ENCODE measurements at regions not wholly inside any gene's neighbourhood (a gene's known extent, or its start where the extent isn't known, plus 50 kb on each side); places are given as distances from the start of the nearest gene placed in this dataset.

DNA sequence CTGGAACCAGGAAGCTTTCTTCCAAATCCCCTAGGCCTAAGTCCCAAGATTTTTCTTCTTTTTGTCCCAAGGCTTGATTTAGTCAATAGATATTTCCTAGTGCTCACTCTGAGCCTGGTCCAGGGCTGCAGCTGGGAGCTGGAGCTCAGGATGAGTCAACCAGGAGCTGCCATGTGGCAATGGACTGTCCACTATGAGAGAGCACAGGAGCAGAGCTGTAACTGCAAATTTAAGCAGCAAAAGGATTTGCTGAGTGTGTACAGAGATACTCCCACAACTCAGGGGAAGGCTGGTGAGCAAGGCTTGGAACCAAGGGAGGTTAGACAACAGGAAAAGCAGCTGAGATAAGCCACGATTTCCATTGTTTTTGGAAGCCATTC is 92.1 kb upstream of the CXCL12 start:
- DNase-seq = no peak

DNA sequence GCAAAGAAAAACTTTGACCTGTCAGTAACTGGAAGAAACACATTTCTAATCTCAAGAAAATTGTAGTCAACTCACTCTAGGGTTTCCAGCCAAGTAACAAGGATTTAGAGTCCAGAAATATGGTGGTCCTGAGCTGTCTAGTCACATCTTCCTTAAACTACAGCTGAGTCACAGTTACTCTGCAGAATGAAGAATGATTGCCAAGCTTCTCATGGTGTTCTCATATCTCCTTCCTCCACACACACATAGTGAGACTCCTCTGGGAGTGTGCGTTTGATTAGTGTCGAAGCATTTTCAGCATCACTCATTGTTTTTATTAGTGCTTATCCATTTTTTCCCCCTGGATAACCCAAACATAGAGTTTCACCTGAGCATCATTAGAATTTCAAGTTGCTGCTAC is 93.1 kb upstream of the CXCL12 start:
- DNase-seq = no peak

DNA sequence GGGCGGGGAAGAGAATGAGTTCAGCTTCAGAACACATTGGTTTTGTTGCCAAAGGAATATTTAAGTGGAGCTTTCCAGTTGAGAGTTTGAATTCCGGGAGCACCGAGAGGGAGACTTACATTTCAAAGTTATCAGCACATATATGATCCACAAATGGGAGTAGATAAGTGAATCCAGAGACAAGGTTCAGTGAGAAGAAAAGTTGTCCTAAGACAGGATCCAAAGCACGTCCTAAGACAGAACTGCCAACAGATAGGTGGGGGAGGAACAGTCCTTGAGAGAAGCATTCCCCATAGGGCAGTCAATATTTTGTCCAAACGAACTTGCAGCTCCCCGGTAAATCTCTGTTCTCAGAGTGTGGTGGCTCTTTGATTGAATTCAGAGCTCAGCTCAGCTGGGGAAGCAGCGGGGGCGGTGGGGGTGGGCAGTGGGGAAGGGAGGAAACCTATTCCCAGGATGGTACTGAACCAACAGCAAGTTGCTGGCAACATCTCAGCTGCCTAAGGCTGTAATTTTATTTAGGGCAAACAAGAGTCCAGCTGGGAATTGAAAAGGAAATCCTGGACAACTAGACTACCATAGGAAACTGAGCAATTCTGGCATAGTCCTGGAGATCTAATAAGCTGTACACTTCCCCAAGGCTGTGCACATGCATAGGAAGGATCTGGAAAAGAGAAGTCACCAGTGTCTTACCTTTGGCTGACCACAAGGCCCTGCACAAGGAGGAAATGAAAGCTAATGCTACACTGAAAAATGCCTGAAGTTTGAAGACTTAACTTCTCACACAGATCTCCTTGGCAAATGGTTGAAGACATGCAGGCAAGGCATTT is 94.2 kb upstream of the CXCL12 start:
- no peak for DNase-seq

DNA sequence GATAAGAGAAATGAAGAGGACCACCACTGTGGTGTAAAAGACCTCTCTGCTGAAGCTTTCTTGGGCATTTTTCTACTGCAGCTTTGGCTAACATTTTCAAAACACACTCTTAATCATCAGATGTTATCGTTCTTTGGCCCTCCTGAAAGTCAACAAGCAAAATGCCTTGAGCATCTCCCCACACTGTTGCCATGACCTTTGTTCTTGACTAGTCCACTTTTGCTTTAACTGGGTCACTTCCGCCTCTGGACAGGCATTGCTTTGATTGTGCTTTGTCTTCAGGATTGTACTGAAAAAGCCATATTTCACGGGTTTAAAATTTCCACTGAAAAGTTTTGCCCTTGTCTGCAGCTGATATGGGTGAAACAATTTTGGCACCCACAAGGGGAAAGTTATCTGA is 107.8 kb upstream of the CXCL12 start:
- DNase-seq = no peak

DNA sequence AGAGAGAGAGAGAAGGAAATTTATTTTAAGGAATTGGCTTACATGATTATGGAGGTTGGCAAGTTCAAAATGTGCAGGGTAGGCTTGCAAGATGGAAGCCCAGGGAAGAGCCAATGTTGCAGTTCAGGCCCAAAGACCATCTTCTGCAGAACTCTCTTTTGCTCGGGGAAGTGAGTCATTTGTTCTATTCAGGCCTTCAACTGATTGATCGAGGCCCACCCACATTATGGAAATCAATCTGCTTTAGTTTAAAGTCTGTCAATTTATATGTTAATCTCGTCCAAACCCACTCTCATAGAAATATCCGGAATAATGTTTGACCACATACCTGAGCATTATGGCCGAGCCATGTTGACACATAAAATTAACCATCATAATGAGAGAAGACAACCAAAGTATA is 113.3 kb upstream of the CXCL12 start:
- DNase-seq = no peak

DNA sequence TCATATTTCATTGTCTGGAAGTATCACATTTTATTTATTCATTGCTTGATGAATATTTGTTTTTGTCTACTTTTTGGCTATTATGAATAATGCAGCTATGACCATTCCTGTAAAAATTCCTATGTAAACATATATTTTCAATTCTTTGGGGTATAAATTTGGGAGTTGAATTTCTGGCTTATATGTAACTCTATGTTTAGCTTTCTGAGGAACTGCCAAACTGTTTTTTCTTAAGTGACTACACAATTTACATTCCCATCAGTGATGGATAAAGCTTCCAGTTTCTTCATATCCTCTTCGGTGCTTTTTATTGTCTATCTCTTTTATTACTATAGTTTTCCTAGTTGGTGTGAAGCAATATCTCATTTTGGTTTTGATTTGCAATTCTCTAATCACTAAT is 115.6 kb upstream of the CXCL12 start:
- DNase-seq = no peak

DNA sequence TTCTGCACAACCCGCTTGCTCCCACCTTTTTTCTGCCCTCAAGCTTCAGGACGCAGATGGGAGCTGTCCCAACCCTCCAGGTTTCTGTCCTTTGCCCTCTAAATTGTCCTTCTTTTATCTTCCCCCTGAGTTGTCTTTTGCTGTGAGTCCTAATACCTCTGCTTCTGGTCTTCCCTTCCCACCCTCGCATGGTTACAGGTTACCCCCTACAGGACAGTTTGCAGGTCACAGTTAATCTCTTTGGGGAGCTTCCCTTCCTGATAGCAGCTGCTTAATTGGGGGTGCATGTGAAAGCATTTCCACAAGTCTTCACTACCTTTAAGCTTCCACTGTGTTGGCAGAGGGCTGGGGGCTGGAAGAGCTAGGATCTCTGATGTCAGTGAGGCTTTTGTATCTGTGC is 121.5 kb upstream of the CXCL12 start:
- DNase-seq = no peak

DNA sequence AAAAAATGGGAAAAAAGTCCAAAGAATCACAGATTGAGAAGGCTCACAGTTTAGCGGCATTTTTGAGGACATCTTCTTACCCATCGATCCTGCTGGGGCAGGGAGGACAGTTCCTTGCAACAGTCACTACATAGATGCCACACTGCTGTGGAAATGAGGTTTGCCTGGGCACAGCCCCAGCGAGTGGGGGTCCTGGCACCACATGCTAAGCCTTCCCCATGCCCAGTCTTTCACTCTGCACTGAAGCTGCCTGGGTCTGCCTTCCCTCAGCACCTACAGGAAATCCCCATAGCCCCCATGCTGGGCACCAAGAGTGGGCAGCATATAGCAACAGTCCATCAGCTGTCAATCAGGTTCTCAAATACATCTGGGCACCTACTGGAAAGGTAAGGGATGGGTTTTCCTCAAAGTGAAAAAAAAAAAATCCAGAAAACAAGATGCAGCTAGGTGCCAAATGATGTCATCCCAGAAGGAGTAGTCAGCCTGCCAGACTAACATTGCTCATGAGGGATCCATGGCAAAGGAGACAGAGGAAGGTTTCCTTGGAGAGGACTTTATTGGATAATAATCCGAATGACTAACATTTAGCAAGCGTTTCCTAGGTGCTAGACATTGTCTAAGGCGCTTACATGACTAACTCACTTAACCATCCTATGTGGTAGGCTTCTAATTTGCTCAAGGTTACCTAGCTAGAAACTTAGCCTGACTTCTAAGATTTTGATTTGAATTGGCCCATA is 125.7 kb upstream of the CXCL12 start:
- no peak for DNase-seq

DNA sequence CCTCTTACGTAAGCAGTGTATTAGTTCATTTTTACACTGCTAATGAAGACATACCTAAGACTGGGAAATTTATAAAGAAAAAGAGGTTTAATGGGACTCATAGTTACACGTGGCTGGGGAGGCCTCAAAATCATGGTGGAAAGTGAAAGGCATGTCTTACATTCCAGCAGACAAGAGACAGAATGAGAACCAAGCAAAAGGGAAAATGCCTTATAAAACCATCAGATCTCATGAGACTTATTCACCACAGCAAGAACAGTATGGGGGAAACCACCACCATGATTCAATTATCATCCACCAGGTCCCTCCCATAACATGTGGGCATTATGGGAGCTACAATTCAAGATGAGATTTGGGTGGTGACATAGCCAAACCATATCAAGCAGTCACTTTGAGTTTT is 126.3 kb upstream of the CXCL12 start:
- no peak for DNase-seq

DNA sequence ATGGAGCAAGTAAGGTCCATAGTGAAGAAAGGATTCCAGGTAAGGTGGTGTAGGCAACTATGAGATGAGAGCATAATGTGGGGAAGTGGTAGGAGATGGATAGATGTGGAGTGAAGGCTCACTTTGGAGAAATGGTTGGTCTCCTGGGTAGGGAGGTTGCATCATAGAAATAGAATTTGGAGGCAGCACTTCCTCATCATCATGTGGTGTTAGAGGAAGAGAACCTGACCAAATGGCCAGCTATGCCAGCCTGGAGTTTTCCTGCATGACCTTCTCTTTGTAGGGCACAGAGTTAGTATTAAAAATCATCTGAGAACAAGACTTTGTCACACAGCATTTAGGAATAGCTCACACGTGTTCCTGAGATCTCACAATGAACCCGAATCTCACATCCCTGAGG is 126.7 kb upstream of the CXCL12 start:
- no peak for DNase-seq

DNA sequence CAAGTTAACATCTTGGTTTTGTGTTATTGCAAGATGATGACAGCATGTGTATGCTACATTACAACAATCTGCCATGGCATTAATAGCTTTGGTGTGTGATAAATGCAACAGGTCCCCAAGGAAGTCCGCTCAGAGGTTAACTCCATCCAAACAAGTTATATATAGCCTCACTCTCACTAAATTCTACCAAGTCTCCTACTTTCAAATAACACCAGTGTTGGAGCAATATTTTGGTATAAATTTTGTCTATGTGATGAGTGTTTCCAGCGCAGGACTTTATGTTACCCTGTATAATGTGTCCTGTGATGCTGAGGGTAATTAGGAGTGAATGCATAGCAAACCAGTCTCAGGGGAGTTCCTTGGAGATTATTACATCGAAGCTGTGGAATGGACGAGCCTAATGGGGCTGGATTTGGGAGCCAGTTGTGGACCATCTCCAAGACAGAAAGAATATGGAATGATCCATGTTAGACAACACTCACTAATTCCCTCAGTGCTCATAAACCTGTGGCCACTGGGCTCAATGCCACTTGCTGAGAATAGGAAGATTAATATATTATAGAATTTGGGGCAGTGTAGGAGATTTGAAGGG is 127.6 kb upstream of the CXCL12 start:
- no peak for DNase-seq

DNA sequence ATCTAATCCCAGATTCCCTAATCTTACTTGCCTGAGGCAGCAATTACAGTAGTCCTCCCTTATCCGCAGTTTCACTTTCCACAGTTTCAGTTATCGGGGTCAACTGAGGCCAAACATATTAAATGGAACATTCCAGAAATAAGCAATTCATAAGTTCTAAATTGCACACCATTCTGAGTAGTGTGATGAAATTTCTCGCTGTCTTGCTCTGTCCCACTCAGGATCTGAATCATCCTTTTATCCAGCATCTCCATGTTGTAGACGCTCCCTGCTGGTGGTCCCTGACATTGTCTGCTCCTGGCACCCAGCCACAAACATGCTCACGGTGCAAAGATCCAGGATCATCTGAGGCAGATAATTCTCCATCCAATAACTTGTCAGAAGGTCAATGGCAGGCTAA is 128.7 kb upstream of the CXCL12 start:
- DNase-seq = no peak

DNA sequence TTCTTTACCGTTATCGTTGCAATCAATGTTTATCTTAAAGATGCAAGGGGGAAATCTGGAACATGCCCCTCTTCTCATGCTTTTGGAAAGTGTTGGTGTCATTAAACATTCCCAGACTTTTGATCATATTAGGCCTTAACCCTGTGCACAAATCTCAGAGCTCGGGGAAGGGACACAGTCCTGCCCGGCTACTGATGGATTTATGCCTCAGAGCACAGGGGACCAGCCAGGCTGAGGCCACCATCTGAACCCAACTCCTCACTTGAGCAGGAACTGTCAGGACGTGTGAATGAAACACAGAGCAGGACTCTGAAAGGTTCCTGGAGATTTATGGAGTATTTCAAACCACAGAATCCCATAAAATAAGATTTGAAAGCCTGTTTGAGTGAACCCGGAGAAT is 132.0 kb upstream of the CXCL12 start:
- DNase-seq = no peak

DNA sequence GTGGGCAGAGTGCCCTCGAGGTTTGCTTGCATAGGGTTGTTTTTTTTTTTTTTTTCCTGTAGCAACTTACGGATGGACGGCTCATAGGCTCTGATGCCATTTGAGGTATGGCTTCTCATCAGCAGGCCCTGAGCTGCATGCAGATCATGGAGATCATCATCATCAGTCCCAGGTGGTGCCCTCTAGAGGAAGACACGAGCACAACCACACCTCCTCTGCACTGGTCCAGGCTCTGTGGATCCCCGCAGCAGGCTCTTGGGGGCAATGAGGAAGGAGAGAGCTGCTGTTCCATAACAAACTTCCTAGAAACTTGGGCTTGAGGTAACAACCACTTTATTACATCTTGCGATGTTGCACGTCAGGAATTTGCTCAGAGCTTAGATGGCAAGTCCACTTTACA is 132.7 kb upstream of the CXCL12 start:
- no peak for DNase-seq

DNA sequence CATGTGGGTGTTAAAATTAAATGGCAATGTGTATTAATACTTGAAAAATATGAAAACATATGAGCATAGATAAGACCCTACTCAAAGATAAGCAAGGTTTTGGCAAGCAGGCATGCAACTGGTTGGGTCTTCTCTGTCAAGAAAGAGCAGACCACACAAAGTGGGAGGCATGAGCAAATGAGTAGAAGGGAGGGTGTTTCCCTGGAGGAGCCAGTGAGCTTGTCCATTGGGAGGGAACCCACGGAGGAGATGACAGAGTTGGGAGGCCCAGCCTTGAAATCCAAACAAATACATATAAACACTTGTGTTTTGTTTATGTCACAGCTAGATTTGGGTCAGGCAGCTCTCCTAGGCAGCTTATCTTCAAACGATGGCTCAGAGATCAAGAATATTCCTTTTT is 134.5 kb upstream of the CXCL12 start:
- no peak for DNase-seq

DNA sequence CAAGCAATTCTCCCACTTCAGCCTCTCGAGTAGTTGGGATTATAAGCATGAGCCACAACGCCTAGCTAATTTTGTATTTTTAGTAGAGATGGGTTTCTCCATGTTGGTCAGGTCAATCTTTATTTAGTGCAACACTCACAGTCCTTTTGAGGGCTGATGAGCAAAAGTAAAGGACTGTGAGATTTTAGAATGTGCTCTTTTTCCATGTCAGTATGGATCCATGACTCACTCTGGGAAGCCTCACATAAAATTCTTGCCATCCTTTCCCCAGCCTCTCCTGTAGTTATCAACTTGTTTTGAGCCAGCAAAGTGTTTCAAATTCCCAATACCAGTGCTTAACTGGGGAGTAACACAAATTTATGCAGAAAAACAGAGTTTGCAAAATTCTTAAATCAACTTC is 135.8 kb upstream of the CXCL12 start:
- no peak for DNase-seq

DNA sequence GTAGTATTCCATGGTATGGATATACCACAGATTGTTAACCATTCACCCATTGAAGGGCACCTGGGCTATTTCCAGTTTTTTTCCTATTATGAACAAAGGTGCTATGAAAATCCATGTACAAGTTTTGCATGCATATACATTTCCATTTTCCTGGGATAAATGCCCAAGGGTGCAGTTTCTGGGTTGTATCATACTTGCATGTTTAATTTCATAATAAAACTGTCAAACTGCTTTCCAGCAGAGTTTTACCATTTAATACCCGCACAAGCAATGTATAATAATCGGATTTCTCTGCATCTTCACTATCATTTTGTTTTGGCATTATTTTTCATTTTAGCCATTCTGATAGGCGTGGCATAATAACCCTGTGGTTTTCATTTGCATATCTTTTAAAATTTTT is 154.3 kb upstream of the CXCL12 start:
- DNase-seq = no peak

DNA sequence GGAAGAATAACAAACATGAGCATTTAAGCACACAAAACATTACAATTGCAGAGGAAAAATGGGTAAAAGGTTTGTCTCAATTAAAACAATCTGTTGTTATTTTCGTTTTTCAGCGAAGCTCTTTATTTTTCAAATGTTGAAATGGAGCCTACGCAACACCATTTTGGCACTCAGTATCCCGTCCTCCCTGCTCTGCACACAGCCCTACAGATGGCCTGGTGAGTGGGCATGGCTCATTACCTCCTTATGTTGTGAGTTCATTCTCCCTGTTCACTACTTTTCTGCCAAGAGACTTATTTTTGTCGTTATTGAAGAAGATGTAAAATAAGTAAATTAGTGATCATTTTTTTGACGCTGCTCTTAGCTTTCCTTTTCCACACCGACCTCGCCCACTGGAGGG is 167.8 kb upstream of the CXCL12 start:
- DNase-seq = no peak

DNA sequence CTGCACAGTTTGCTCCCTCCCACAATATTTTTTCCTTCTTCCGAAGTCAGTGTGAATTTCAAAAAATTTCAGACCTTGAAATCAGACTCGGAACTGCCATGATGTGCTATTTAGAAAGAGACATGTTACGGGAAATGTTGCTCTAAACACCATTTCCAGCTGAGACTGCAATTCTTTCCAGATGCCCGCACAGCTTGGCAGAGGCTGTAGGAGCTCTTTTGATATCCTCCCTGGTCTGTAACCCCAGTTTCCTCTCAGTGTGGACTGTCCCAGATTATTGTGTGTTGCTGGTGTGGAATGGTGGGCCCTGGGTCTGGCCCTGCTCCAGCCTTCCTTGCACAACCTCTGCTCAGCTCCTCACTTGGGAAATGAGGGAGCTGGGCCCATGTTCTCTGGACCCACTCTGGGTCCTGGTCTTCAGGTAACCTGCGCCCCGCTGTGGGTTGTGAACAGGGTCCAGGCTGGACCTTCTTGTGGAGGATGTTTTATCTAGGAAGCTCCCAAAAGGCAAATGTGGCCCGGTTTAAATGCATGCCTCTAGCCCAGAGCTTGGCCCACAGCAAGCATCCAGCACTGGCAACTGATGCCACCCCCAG is 172.8 kb upstream of the CXCL12 start:
- no peak for DNase-seq

DNA sequence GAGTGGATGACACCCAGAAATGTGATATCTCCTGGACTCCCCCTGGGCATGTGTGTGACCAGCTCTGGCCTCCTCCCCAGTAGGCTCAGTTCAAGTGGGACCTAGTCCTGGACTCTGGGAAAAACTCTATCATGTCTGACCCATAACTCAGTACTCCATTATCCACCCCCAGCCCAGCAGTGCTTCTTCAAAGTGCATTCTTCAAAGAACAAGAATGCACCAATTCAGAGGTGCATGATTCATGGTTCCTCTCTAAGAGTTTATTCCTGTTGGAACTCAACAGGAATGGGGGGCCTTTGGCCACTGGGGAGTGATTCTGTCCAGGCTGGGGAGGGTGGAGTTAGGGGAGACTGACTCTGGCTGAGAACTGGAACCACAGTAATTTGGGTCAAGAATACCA is 173.6 kb upstream of the CXCL12 start:
- no peak for DNase-seq

DNA sequence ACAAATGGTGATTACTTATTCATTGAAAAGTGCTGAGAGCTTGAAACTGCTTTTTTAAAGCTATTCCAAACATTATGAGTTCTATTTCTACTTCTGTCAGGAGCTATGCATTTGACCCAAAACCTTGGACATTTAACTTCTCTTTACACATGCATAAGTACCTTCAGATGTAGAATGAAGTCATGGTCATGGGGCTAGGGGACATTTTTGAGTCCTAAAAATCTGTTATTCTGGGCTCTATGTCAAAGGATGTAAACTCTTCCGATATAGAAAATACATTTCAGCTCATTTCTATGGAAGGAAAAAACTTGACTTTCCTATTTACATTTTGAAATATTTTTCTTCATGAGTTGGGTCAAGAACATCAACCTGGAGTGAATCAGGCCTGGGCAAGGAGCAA is 179.5 kb upstream of the CXCL12 start:
- no peak for DNase-seq

DNA sequence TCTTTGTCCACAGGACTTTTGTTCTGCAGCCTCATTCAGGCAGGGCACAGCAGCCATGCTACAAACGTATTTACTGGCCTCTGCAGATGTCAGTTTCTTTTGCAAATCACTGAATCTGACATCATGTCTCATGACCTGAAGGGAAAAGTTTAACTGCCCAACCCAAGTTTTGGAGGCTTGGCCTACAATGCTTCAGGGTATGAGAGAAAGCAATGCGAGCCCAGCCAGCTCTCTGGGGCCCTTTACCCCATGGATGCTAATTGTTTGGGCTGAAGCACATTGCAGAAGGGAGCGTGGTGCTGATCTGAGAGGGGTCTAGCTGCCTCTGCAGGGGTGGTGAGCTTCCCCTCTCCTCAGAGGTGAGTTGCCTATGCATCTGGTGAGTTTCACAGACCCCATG is 179.9 kb upstream of the CXCL12 start:
- no peak for DNase-seq

DNA sequence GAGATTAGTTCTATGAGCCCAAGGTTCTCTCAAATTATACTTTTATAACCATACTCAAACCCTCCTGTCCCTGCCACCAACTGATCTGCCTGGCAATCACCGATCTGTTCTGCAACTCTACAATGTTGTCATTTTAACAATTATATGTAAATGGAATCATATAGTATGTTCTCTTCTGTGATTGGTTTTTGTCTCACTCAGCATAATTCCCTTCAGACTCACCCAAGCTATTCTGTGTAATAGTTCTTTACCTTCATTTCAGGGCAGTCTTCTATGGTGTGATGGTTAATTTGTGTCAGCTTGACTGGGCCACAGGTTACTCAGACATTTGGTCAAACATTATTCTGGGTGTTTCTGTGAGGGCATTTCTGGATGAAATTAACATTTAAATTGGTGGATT is 181.9 kb upstream of the CXCL12 start:
- DNase-seq = no peak

DNA sequence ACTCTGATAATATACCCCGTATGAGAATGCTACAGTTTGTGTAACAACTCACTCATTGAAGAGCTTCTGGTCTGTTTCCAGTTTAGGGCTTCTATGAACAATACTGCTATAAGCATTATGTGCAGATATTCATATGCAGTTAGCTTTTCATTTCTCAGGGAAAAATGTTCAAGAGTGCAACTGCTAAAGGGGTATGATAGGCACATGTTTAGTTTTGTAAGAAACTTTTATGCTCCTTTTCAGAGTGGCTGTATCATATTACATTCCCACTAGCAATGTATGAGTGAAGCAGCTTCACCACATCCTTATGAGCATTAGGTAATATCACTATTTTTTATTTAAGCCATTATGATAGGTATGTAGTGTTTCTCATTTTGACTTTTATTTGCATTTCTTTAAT is 182.6 kb upstream of the CXCL12 start:
- no peak for DNase-seq

All from CD4-positive, alpha-beta T cell treated with Interleukin-12 subunit alpha and Interleukin-12 subunit beta, for 1 hour (primary cell).